Thoracic aorta (tissue), 2 donors: ENCODE measurements at regions not wholly inside any gene's neighbourhood (a gene's known extent, or its start where the extent isn't known, plus 50 kb on each side); places are given as distances from the start of the nearest gene placed in this dataset.

ENCODE experiments used
- ATAC-seq: fragments of 150-250 bp; one replicate; pipeline ENCODE4 v1.8.0; 2017; ENCODE audit warnings: low read depth; ENCODE audit not compliant: insufficient number of reproducible peaks, low FRiP score
- DNase-seq: peaks from one replicate; pipeline ENCODE4 v3.0.0-alpha.2; 2020; ENCODE audit warnings: low spot score
- H3K27ac ChIP-seq, 2 donors: fragments of 200-600 bp; sonication (generic); 1 replicate in 1 of 2; 2 replicates in 1 of 2; pipeline ENCODE4 v1.5.1; 2016; ENCODE audit warnings: mild to moderate bottlenecking in 2 of 2, moderate library complexity in 2 of 2
- H3K27me3 ChIP-seq: fragments of 200-600 bp; sonication (generic); replicated peaks from 2 replicates; pipeline ENCODE4 v1.6.0; 2016; ENCODE audit warnings: mild to moderate bottlenecking; ENCODE audit not compliant: insufficient read depth
- H3K36me3 ChIP-seq: fragments of 200-600 bp; sonication (generic); one replicate; pipeline ENCODE4 v1.5.1; 2016
- H3K4me1 ChIP-seq, 2 donors: fragments of 200-600 bp; sonication (generic); 1 replicate in 1 of 2; 2 replicates in 1 of 2; pipeline versions ENCODE4 v1.5.1 to v1.6.0; 2016; ENCODE audit warnings: low read depth in 2 of 2, mild to moderate bottlenecking in 1 of 2; ENCODE audit not compliant: control insufficient read depth in 1 of 2
- H3K4me3 ChIP-seq: fragments of 200-600 bp; sonication (generic); 2 replicates; pipeline ENCODE4 v1.5.1; 2016; ENCODE audit warnings: mild to moderate bottlenecking
- H3K9me3 ChIP-seq: fragments of 200-600 bp; sonication (generic); 2 replicates; pipeline ENCODE4 v1.5.1; 2016
- CTCF ChIP-seq: fragments of 200-600 bp; sonication (generic); IDR thresholded peaks from one replicate; pipeline ENCODE4 v1.5.1; 2019; ENCODE audit warnings: antibody characterized with exemption

GRCh38 chr16:13542284-13542683 is 377.7 kb upstream of the ERCC4 start:
- H3K9me3 ChIP-seq, result no peaks in the 10 kb centered on the region
- DNase-seq (no peak), ATAC-seq (no peak)
- no peaks in the 10 kb centered on the region for H3K36me3 ChIP-seq
- TF ChIP-seq CTCF, result no peak
- no peak overlapping the region for H3K27ac ChIP-seq
- H3K4me1 ChIP-seq, result no peaks in the 10 kb centered on the region
- no peak overlapping the region for H3K4me3 ChIP-seq
- no peaks in the 10 kb centered on the region for H3K27me3 ChIP-seq

GRCh38 chr16:13543850-13544249 is 376.1 kb upstream of the ERCC4 start:
- no peaks in the 10 kb centered on the region for H3K4me1 ChIP-seq
- H3K9me3 ChIP-seq, result no peaks in the 10 kb centered on the region
- ATAC-seq (no peak), DNase-seq (no peak)
- H3K27ac ChIP-seq, result no peak overlapping the region
- no peaks in the 10 kb centered on the region for H3K27me3 ChIP-seq
- TF ChIP-seq CTCF, result no peak
- H3K4me3 ChIP-seq, result no peak overlapping the region
- H3K36me3 ChIP-seq, result no peaks in the 10 kb centered on the region

- TF ChIP-seq CTCF, result no peak
- H3K27ac ChIP-seq, result no peak overlapping the region
- H3K9me3 ChIP-seq, result no peaks in the 10 kb centered on the region
- ATAC-seq (no peak), DNase-seq (no peak)
- H3K4me3 ChIP-seq, result no peak overlapping the region
- H3K4me1 ChIP-seq, result no peaks in the 10 kb centered on the region
- no peaks in the 10 kb centered on the region for H3K27me3 ChIP-seq
- no peaks in the 10 kb centered on the region for H3K36me3 ChIP-seq
Observed at GRCh38 chr16:13545271-13545670, 374.7 kb upstream of the ERCC4 start.

GRCh38 chr16:13550254-13550653 is 369.7 kb upstream of the ERCC4 start:
- TF ChIP-seq CTCF, result no peak
- no peak for ATAC-seq

GRCh38 chr16:13552062-13552959 is 367.6 kb upstream of the ERCC4 start:
- H3K27me3 ChIP-seq, result no peaks in the 10 kb centered on the region
- ATAC-seq (no peak), DNase-seq (no peak)

More at GRCh38 chr16:13550254-13550653, 369.7 kb upstream of the ERCC4 start:
- no peak overlapping the region for H3K4me3 ChIP-seq
- no peak overlapping the region for H3K27ac ChIP-seq
- no peak for DNase-seq
- H3K4me1 ChIP-seq, result no peaks in the 10 kb centered on the region
- H3K36me3 ChIP-seq, result no peaks in the 10 kb centered on the region
- H3K27me3 ChIP-seq, result no peaks in the 10 kb centered on the region
- no peaks in the 10 kb centered on the region for H3K9me3 ChIP-seq

More at GRCh38 chr16:13552062-13552959, 367.6 kb upstream of the ERCC4 start:
- Histone ChIP-seq H3K27ac (no peak overlapping the region), H3K4me3 (no peak overlapping the region), H3K36me3 (no peaks in the 10 kb centered on the region), H3K4me1 (no peaks in the 10 kb centered on the region), H3K9me3 (no peaks in the 10 kb centered on the region)
- TF ChIP-seq CTCF, result no peak
